ENCODE measurements at regions not wholly inside any gene's neighbourhood (a gene's known extent, or its start where the extent isn't known, plus 50 kb on each side); places are given as distances from the start of the nearest gene placed in this dataset.
"Not testable (repeated sequence)": the region's sequence is repeated elsewhere in the genome, so short reads cannot be mapped to it uniquely, and the experiment has no call there.

- Mint-ChIP-seq H3K9me3 (peaks cover 36% of the 10 kb centered on the region), H3K27me3 (peaks cover 10% of the 10 kb centered on the region), H3K36me3 (ENCODE audit: insufficient read depth) (no peaks in the 10 kb centered on the region), H3K27ac (ENCODE audit: low read depth) (no peak overlapping the region), H3K4me1 (peaks cover 7% of the 10 kb centered on the region), H3K4me3 (no peak overlapping the region)
- DNase-seq (ENCODE audit: low spot score in 2 of 2) (no peak), ATAC-seq (replicated peaks; ENCODE audit: extremely low read depth, poor library complexity, severe bottlenecking) (no peak)
Observed at GRCh38 chr4:13678186-13678924, 50.8 kb upstream of the BOD1L1 start.

- no peaks in the 10 kb centered on the region for H3K27me3 Mint-ChIP-seq
- H3K27ac Mint-ChIP-seq (ENCODE audit: low read depth): no peak overlapping the region
Observed at GRCh38 chr4:13681570-13681969, 54.0 kb upstream of the BOD1L1 start.

DNA sequence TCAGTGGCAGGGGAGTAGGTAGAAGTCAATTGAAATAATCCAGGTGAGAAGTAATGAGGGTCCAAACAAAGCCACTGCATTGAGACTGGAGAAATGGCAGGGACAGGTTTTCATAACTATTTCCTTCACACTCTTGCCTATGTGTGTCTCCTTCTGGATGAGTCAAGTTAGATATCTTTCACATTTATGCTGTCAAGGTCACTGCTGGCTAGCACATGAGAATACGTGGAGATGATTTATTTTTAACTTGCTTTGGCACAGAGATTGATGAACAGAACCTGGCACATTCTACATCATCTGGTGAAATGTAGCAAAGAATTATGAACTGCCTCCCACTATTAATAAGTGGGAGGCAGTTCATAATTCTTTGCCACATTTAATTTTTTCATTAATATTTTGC lies 66.7 kb upstream of the BOD1L1 start:
- Mint-ChIP-seq H3K27ac (ENCODE audit: low read depth) (no peak overlapping the region), H3K9me3 (peaks cover 12% of the 10 kb centered on the region), H3K36me3 (ENCODE audit: insufficient read depth) (no peaks in the 10 kb centered on the region), H3K27me3 (peaks cover 28% of the 10 kb centered on the region), H3K4me1 (no peaks in the 10 kb centered on the region), H3K4me3 (no peak overlapping the region)
- no peak for DNase-seq (ENCODE audit: low spot score in 2 of 2)
- ATAC-seq (replicated peaks; ENCODE audit: extremely low read depth, poor library complexity, severe bottlenecking): no peak

More at GRCh38 chr4:13681570-13681969, 54.0 kb upstream of the BOD1L1 start:
- ATAC-seq (replicated peaks; ENCODE audit: extremely low read depth, poor library complexity, severe bottlenecking) (no peak), DNase-seq (ENCODE audit: low spot score in 2 of 2) (no peak)
- Mint-ChIP-seq H3K36me3 (ENCODE audit: insufficient read depth) (no peaks in the 10 kb centered on the region), H3K4me1 (peaks cover 7% of the 10 kb centered on the region), H3K9me3 (peaks cover 45% of the 10 kb centered on the region), H3K4me3 (no peak overlapping the region)

DNA sequence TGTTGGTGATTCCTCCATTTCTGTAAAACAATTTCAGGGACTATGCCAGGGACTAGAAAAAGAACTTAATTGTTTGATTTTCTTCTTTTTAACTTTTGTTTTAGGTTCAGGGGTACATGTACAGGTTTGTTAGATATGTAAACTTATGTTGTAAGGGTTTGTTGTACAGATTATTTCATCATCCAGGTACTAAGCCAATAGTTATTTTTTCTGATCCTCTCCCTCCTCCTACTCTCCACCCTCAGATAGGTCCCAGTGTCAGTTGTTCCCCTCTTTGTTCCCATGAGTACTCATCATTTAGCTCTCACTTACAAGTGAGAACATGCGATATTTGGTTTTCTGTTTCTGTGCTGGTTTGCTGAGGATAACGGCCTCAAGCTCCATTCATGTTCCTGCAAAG lies 70.8 kb upstream of the BOD1L1 start:
- H3K36me3 Mint-ChIP-seq (ENCODE audit: insufficient read depth): no peaks in the 10 kb centered on the region
- ATAC-seq (replicated peaks; ENCODE audit: extremely low read depth, poor library complexity, severe bottlenecking) (no peak), DNase-seq (ENCODE audit: low spot score in 2 of 2) (no peak)
- peaks cover 23% of the 10 kb centered on the region for H3K27me3 Mint-ChIP-seq
- no peak overlapping the region for H3K27ac Mint-ChIP-seq (ENCODE audit: low read depth)
- H3K4me3 Mint-ChIP-seq: no peak overlapping the region
- H3K9me3 Mint-ChIP-seq: no peaks in the 10 kb centered on the region
- no peaks in the 10 kb centered on the region for H3K4me1 Mint-ChIP-seq

DNA sequence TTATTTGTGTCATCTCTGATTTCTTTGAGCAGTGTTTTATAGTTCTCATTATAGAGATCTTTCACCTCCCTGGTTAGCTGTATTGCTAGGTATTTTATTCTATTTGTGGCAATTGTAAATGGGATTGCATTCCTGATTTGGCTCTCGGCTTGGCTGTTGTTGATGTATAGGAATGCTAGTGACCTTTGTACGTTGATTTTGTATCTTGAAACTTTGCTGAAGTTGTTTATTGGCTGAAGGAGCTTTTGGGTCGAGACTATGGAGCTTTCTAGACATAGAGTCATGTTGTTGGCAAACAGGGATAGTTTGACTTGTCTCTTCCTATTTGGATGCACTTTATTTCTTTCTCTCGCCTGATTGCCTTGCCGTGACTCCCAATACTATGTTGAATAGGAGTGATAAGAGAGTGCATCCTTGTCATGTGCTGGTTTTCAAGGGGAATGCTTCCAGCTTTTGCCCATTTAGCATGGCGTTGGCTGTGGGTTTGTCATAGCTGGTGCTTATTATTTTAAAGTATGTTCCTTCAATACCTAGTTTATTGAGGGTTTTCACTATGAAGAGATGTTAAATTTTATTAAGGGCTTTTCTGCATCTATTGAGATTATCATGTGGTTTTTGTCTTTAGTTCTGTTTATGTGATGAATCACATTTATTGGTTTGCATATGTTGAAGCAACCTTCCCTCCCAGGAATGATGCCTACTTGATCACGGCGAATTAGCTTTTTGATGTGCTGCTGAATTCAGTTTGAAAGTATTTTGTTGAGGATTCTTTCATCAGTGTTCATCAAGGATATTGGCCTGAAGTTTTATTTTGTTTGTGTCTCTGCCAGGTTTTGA lies 72.7 kb upstream of the BOD1L1 start:
- Mint-ChIP-seq H3K36me3 (ENCODE audit: insufficient read depth) (no peaks in the 10 kb centered on the region), H3K27me3 (peaks cover 14% of the 10 kb centered on the region), H3K9me3 (no peaks in the 10 kb centered on the region), H3K4me1 (no peaks in the 10 kb centered on the region), H3K4me3 (no peak overlapping the region), H3K27ac (ENCODE audit: low read depth) (no peak overlapping the region)
- DNase-seq (ENCODE audit: low spot score in 2 of 2) (no peak), ATAC-seq (replicated peaks; ENCODE audit: extremely low read depth, poor library complexity, severe bottlenecking) (no peak)

DNA sequence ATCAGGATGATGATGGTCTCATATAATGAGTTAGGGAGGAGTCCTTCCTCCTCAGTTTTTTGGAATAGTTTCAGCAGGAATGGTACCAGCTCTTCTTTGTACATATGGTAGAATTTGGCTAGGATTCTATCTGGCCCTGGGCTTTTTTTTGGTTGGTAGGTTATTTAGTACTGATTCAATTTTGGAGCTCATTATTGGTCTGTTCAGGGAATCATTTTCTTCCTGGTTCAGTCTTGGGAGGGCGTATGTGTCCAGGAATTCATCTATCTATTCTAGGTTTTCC lies 73.3 kb upstream of the BOD1L1 start:
- not testable (repeated sequence) for H3K4me3 Mint-ChIP-seq; ATAC-seq (replicated peaks; ENCODE audit: extremely low read depth, poor library complexity, severe bottlenecking); H3K36me3 Mint-ChIP-seq (ENCODE audit: insufficient read depth); H3K9me3 Mint-ChIP-seq; DNase-seq (ENCODE audit: low spot score in 2 of 2); H3K27ac Mint-ChIP-seq (ENCODE audit: low read depth); H3K4me1 Mint-ChIP-seq
- H3K27me3 Mint-ChIP-seq: peaks cover 14% of the 10 kb centered on the region

DNA sequence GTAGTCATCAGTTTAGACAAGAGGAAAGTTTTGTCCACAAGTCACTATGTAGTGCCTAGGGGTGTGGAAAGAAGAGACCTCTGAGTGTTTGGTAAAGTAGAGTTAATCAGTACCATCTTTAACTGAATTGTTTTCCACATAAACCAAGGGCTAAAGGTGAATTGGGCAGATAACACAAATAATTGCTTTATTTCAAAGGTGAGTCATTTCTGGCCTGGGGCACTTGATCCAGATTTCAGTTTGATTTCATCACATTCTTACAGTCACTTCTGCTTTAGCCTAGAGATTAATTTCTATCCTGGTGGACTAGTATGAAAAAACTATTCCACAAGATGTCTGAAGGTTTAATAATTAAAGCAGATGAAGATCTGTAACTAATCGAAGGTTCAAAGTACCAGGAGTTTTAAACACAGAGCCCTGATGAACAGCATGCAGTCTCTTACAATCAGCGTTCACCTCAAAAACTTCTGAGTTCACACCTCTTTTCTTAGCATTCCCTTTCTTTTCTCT lies 74.5 kb upstream of the BOD1L1 start:
- Mint-ChIP-seq H3K27me3 (peaks cover 14% of the 10 kb centered on the region), H3K27ac (ENCODE audit: low read depth) (no peak overlapping the region), H3K9me3 (no peaks in the 10 kb centered on the region), H3K4me3 (no peak overlapping the region), H3K36me3 (ENCODE audit: insufficient read depth) (no peaks in the 10 kb centered on the region), H3K4me1 (no peaks in the 10 kb centered on the region)
- DNase-seq (ENCODE audit: low spot score in 2 of 2) (no peak), ATAC-seq (replicated peaks; ENCODE audit: extremely low read depth, poor library complexity, severe bottlenecking) (no peak)

GRCh38 chr4:13703096-13703495 lies 75.6 kb upstream of the BOD1L1 start:
- H3K9me3 Mint-ChIP-seq: no peaks in the 10 kb centered on the region
- no peaks in the 10 kb centered on the region for H3K36me3 Mint-ChIP-seq (ENCODE audit: insufficient read depth)
- H3K4me1 Mint-ChIP-seq: no peaks in the 10 kb centered on the region
- ATAC-seq (replicated peaks; ENCODE audit: extremely low read depth, poor library complexity, severe bottlenecking): no peak
- H3K27ac Mint-ChIP-seq (ENCODE audit: low read depth): no peak overlapping the region
- H3K4me3 Mint-ChIP-seq: no peak overlapping the region
- DNase-seq (ENCODE audit: low spot score in 2 of 2): no peak
- H3K27me3 Mint-ChIP-seq: peaks cover 14% of the 10 kb centered on the region

GRCh38 chr4:13704035-13704434 lies 76.5 kb upstream of the BOD1L1 start:
- Mint-ChIP-seq H3K27me3 (peaks cover 14% of the 10 kb centered on the region), H3K9me3 (no peaks in the 10 kb centered on the region), H3K4me3 (no peak overlapping the region), H3K36me3 (ENCODE audit: insufficient read depth) (no peaks in the 10 kb centered on the region), H3K27ac (ENCODE audit: low read depth) (no peak overlapping the region), H3K4me1 (no peaks in the 10 kb centered on the region)
- ATAC-seq (replicated peaks; ENCODE audit: extremely low read depth, poor library complexity, severe bottlenecking) (no peak), DNase-seq (ENCODE audit: low spot score in 2 of 2) (no peak)

DNA sequence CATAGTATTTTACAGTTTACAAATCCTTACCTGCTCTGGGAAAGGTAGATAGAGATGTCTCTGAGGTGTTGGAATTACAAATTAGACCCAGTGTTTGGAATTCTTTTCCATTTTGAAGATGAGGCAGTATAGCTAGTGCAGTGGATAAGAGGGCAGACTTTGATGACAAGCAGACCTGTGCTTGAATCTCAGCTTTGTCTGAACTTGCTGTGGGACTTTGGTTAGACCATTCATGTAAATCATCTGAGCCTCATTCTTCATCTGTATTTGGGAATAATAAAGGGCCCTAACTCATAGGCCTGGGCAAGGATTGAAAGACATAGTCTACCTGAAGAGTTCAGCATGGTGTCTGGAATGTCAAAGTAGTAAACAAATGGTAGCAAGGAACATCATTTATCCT lies 77.2 kb upstream of the BOD1L1 start:
- Mint-ChIP-seq H3K4me1 (no peaks in the 10 kb centered on the region), H3K4me3 (no peak overlapping the region), H3K27me3 (peaks cover 14% of the 10 kb centered on the region), H3K9me3 (no peaks in the 10 kb centered on the region), H3K36me3 (ENCODE audit: insufficient read depth) (no peaks in the 10 kb centered on the region), H3K27ac (ENCODE audit: low read depth) (no peak overlapping the region)
- no peak for ATAC-seq (replicated peaks; ENCODE audit: extremely low read depth, poor library complexity, severe bottlenecking)
- DNase-seq (ENCODE audit: low spot score in 2 of 2): no peak

- ATAC-seq (replicated peaks; ENCODE audit: extremely low read depth, poor library complexity, severe bottlenecking) (no peak), DNase-seq (ENCODE audit: low spot score in 2 of 2) (no peak)
- H3K4me3 Mint-ChIP-seq: no peak overlapping the region
Observed at GRCh38 chr4:13705521-13706041, 78.1 kb upstream of the BOD1L1 start.

GRCh38 chr4:13706120-13706519 lies 78.6 kb upstream of the BOD1L1 start:
- no peak for ATAC-seq (replicated peaks; ENCODE audit: extremely low read depth, poor library complexity, severe bottlenecking)
- Mint-ChIP-seq H3K4me3 (no peak overlapping the region), H3K9me3 (no peaks in the 10 kb centered on the region), H3K36me3 (ENCODE audit: insufficient read depth) (no peaks in the 10 kb centered on the region), H3K27me3 (peaks cover 13% of the 10 kb centered on the region), H3K4me1 (no peaks in the 10 kb centered on the region), H3K27ac (ENCODE audit: low read depth) (no peak overlapping the region)
- no peak for DNase-seq (ENCODE audit: low spot score in 2 of 2)

More at GRCh38 chr4:13705521-13706041, 78.1 kb upstream of the BOD1L1 start:
- Mint-ChIP-seq H3K9me3 (no peaks in the 10 kb centered on the region), H3K4me1 (no peaks in the 10 kb centered on the region), H3K27me3 (peaks cover 14% of the 10 kb centered on the region), H3K27ac (ENCODE audit: low read depth) (no peak overlapping the region), H3K36me3 (ENCODE audit: insufficient read depth) (no peaks in the 10 kb centered on the region)

DNA sequence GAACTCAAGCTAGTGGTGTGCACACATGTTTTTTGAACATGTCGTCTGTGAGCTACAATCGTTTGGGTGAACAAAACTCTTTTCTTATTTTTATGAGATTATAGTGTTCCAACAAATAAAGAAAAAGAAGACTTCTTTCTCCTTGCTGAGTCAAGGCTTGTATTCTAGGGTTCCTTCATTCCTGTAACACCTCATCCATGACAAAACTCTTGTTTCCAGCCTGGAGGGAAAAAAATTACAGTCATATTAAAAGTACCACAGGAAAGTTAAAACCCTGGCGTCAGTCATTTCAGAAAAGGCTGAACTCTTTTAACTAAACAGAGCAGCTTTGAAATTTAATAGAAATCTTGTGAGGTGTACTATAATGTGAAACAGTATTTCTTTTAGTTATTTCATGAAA lies 79.2 kb upstream of the BOD1L1 start:
- DNase-seq (ENCODE audit: low spot score in 2 of 2): no peak
- H3K36me3 Mint-ChIP-seq (ENCODE audit: insufficient read depth): no peaks in the 10 kb centered on the region
- ATAC-seq (replicated peaks; ENCODE audit: extremely low read depth, poor library complexity, severe bottlenecking): no peak

More for the DNA sequence above, 79.2 kb upstream of the BOD1L1 start:
- no peaks in the 10 kb centered on the region for H3K4me1 Mint-ChIP-seq
- H3K9me3 Mint-ChIP-seq: no peaks in the 10 kb centered on the region
- H3K4me3 Mint-ChIP-seq: no peak overlapping the region
- no peak overlapping the region for H3K27ac Mint-ChIP-seq (ENCODE audit: low read depth)
- peaks cover 18% of the 10 kb centered on the region for H3K27me3 Mint-ChIP-seq

All from central memory CD8-positive, alpha-beta T cell (primary cell).